SK-N-SH (cell line): ENCODE measurements at regions not wholly inside any gene's neighbourhood (a gene's known extent, or its start where the extent isn't known, plus 50 kb on each side); places are given as distances from the start of the nearest gene placed in this dataset.
"Not testable (repeated sequence)": the region's sequence is repeated elsewhere in the genome, so short reads cannot be mapped to it uniquely, and the experiment has no call there.

Experiments used
- CTCF ChIA-PET: fragments of 300-600, 350-600 bp; formaldehyde crosslinking; extraction: SDS; loops from one replicate; lab custom pipeline; 2021; lab: Yijun Ruan, JAX
- POLR2A ChIA-PET: fragments of 350-600 bp; sonication (Branson Sonifier 250); formaldehyde crosslinking; extraction: SDS; loops from one replicate; lab custom pipeline; 2020; ENCODE audit warnings: antibody characterized with exemption, inconsistent platforms; lab: Yijun Ruan, JAX
- DNase-seq: peaks from one replicate; pipeline ENCODE4 v3.0.0; 2012
- H2AFZ ChIP-seq: fragments of 200-600 bp; sonication (generic); 2 replicates; pipeline ENCODE4 v1.8.1; 2016; ENCODE audit warnings: antibody characterized with exemption, mild to moderate bottlenecking, low read depth
- H3F3A ChIP-seq: fragments of 200-600 bp; sonication (generic); replicated peaks from 2 replicates; pipeline ENCODE3; 2016; ENCODE audit warnings: antibody characterized with exemption, mild to moderate bottlenecking; ENCODE audit not compliant: insufficient read depth
- H3K27ac ChIP-seq, 2 experiments: fragments of 200-500 bp in 1 of 2; fragments of 200-600 bp in 1 of 2; sonication (Bioruptor generic) in 1 of 2; sonication (generic), shearing (Covaris generic) in 1 of 2; 2 replicates each; pipeline versions ENCODE4 v1.5.1 to v1.6.1; 2014 to 2016; ENCODE audit warnings: low read depth in 2 of 2, inconsistent platforms in 1 of 2, low read length in 1 of 2, mild to moderate bottlenecking in 1 of 2, mixed read lengths in 1 of 2
- H3K27me3 ChIP-seq: fragments of 200-600 bp; sonication (generic), shearing (Covaris generic); 2 replicates; pipeline ENCODE4 v1.6.1; 2016; ENCODE audit warnings: mixed run types; ENCODE audit not compliant: insufficient read depth
- H3K36me3 ChIP-seq, 2 experiments: fragments of 200-500 bp in 1 of 2; fragments of 200-600 bp in 1 of 2; sonication (Bioruptor generic) in 1 of 2; sonication (generic) in 1 of 2; replicated peaks in 1 of 2; 2 replicates each; pipeline versions ENCODE3 to v1.5.1; 2014 to 2016; ENCODE audit warnings: low read length in 1 of 2, mild to moderate bottlenecking in 1 of 2; ENCODE audit not compliant: insufficient read depth in 2 of 2, control insufficient read depth in 1 of 2
- H3K4me1 ChIP-seq, 2 experiments: fragments of 200-500 bp in 1 of 2; fragments of 200-600 bp in 1 of 2; sonication (Bioruptor generic) in 1 of 2; sonication (generic), shearing (Covaris generic) in 1 of 2; 2 replicates each; pipeline versions ENCODE4 v1.5.1 to v1.6.1; 2014 to 2016; ENCODE audit warnings: low read depth in 1 of 2, low read length in 1 of 2, mixed run types in 1 of 2; ENCODE audit not compliant: insufficient read depth in 2 of 2, control insufficient read depth in 1 of 2
- H3K4me2 ChIP-seq: fragments of 200-600 bp; sonication (generic), shearing (Covaris generic); 2 replicates; pipeline ENCODE4 v1.6.1; 2017; ENCODE audit warnings: mixed run types
- H3K4me3 ChIP-seq, 2 experiments: fragments of 200-500 bp in 1 of 2; fragments of 200-600 bp in 1 of 2; sonication (Bioruptor generic) in 1 of 2; sonication (generic), shearing (Covaris generic) in 1 of 2; 2 replicates each; pipeline versions ENCODE4 v1.5.1 to v1.8.1; 2014 to 2016; ENCODE audit warnings: low read depth in 2 of 2, inconsistent platforms in 1 of 2, low read length in 1 of 2, mild to moderate bottlenecking in 1 of 2, mixed read lengths in 1 of 2, moderate library complexity in 1 of 2
- H3K79me2 ChIP-seq: fragments of 200-600 bp; sonication (generic); 2 replicates; pipeline ENCODE4 v1.8.1; 2017; ENCODE audit warnings: mild to moderate bottlenecking; ENCODE audit not compliant: insufficient read depth
- H3K9ac ChIP-seq: fragments of 200-600 bp; sonication (generic); 2 replicates; pipeline ENCODE4 v1.6.1; 2017; ENCODE audit warnings: mixed run types
- H3K9me2 ChIP-seq: fragments of 200-600 bp; sonication (generic); 2 replicates; pipeline ENCODE4 v1.6.1; 2017; ENCODE audit warnings: mixed run types
- H3K9me3 ChIP-seq: fragments of 200-600 bp; sonication (generic); 2 replicates; pipeline ENCODE4 v1.6.1; 2017; ENCODE audit warnings: mixed run types, mild to moderate bottlenecking, moderate library complexity
- H4K20me1 ChIP-seq: fragments of 200-600 bp; sonication (generic); 2 replicates; pipeline ENCODE4 v1.6.1; 2017; ENCODE audit warnings: mild to moderate bottlenecking, mixed run types; ENCODE audit not compliant: insufficient read depth
- CHD2 ChIP-seq: fragments of 150-350 bp; IDR thresholded peaks from 2 replicates; pipeline ENCODE4 v1.6.1; 2018; ENCODE audit warnings: low read length; ENCODE audit not compliant: partially characterized antibody
- FOXM1 ChIP-seq: IDR thresholded peaks from 2 replicates; pipeline ENCODE4 v1.4.0; 2012; ENCODE audit warnings: low read depth, mild to moderate bottlenecking
- GABPA ChIP-seq: IDR thresholded peaks from 2 replicates; pipeline ENCODE4 v1.4.0; 2012; ENCODE audit warnings: low read depth, mild to moderate bottlenecking
- GATA2 ChIP-seq: sonication (generic); formaldehyde crosslinking; IDR thresholded peaks from 2 replicates; pipeline ENCODE4 v1.5.0; 2020; ENCODE audit warnings: mild to moderate bottlenecking, missing genetic modification reagents
- MEF2A ChIP-seq: IDR thresholded peaks from 2 replicates; pipeline ENCODE4 v1.4.0; 2012; ENCODE audit warnings: low read depth, borderline replicate concordance
- MXI1 ChIP-seq: IDR thresholded peaks from 2 replicates; pipeline ENCODE4 v1.6.1; 2012; ENCODE audit warnings: mild to moderate bottlenecking, low read depth, low read length, improper control_type of control experiment
- SMC3 ChIP-seq: IDR thresholded peaks from 2 replicates; pipeline ENCODE4 v1.6.1; 2012; ENCODE audit warnings: low read depth, low read length, improper control_type of control experiment
- TCF12 ChIP-seq: IDR thresholded peaks from 2 replicates; pipeline ENCODE4 v1.4.0; 2012
- TEAD4 ChIP-seq: IDR thresholded peaks from 2 replicates; pipeline ENCODE4 v1.4.0; 2012; ENCODE audit warnings: mild to moderate bottlenecking, borderline replicate concordance; ENCODE audit not compliant: insufficient read depth
- YY1 ChIP-seq: IDR thresholded peaks from 2 replicates; pipeline ENCODE4 v1.4.0; 2012; ENCODE audit warnings: low read depth, mild to moderate bottlenecking
- WGBS: methylation state at CpG from one replicate; pipeline ENCODE4 v1.1.6; 2017; ENCODE audit warnings: low lambda C conversion rate; 5-methylcytosine and 5-hydroxymethylcytosine counted together
- TF ChIP-seq, protein P1 (sequence below): fragments of 200-600 bp; sonication (generic); IDR thresholded peaks from 2 replicates; pipeline ENCODE4 v1.6.1; 2017; ENCODE audit warnings: antibody characterized with exemption, mild to moderate bottlenecking, moderate library complexity
- TF ChIP-seq, protein P2 (sequence below): IDR thresholded peaks from 2 replicates; pipeline ENCODE4 v1.6.1; 2012; ENCODE audit warnings: mild to moderate bottlenecking, low read depth, low read length, moderate library complexity
- TF ChIP-seq, protein P3 (sequence below): IDR thresholded peaks from 2 replicates; pipeline ENCODE4 v1.4.0; 2012; ENCODE audit warnings: low read depth, borderline replicate concordance
- TF ChIP-seq, protein P4 (sequence below): fragments of 150-350 bp; IDR thresholded peaks from 2 replicates; pipeline ENCODE4 v1.6.1; 2017; ENCODE audit warnings: antibody characterized with exemption, low read length, low read depth, borderline replicate concordance

DNA sequence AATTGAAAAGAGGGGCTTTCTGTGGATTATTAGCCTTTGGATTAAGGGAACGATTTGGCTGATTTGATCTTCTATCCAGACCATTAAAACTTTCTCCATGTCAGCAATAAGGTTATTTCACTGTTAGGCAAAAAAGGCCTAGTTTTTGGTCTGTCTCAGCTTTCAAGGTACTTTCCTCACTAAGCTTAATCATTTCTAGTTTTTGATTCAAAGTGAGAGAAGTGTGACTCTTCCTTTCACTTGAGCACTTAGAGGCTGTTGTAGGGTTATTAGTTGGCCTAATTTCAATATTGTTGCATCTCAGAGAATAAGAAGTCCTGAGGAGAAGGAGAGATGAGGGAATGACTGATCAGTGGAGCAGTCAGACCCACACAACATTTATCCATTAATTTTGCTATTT lies 596.0 kb upstream of the TPK1 start:
- Histone ChIP-seq H3K36me3 (no peaks in the 10 kb centered on the region), H3K4me1 (no peaks in the 10 kb centered on the region), H3K4me2 (no peak overlapping the region), H3K9me2 (no peaks in the 10 kb centered on the region; the same call in 1 of the 2 replicates), H4K20me1 (no peaks in the 10 kb centered on the region), H3K9ac (no peak overlapping the region), H3K27me3 (no peaks in the 10 kb centered on the region), H2AFZ (no peak overlapping the region), H3K4me3 (no peak overlapping the region), H3K9me3 (0 out of 2 replicates have a peak, but pooled peaks cover 8% of the 10 kb centered on the region), H3F3A (no peaks in the 10 kb centered on the region), H3K79me2 (no peaks in the 10 kb centered on the region), H3K27ac (no peak overlapping the region)
- DNase-seq: no peak
- CTCF ChIA-PET: no interaction called here
- POLR2A ChIA-PET: no interaction called here
- WGBS: 3% methylated on average over 1 of the region's 1 CpG
- TF ChIP-seq GABPA (no peak), TEAD4 (no peak), YY1 (no peak), MXI1 (no peak), MEF2A (no peak), CHD2 (no peak), TCF12 (no peak), SMC3 (no peak), FOXM1 (no peak), GATA2 (CRISPR knock-in tag) (no peak)
- TF ChIP-seq, protein P1, sequence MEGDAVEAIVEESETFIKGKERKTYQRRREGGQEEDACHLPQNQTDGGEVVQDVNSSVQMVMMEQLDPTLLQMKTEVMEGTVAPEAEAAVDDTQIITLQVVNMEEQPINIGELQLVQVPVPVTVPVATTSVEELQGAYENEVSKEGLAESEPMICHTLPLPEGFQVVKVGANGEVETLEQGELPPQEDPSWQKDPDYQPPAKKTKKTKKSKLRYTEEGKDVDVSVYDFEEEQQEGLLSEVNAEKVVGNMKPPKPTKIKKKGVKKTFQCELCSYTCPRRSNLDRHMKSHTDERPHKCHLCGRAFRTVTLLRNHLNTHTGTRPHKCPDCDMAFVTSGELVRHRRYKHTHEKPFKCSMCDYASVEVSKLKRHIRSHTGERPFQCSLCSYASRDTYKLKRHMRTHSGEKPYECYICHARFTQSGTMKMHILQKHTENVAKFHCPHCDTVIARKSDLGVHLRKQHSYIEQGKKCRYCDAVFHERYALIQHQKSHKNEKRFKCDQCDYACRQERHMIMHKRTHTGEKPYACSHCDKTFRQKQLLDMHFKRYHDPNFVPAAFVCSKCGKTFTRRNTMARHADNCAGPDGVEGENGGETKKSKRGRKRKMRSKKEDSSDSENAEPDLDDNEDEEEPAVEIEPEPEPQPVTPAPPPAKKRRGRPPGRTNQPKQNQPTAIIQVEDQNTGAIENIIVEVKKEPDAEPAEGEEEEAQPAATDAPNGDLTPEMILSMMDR: no peak
- TF ChIP-seq, protein P2, sequence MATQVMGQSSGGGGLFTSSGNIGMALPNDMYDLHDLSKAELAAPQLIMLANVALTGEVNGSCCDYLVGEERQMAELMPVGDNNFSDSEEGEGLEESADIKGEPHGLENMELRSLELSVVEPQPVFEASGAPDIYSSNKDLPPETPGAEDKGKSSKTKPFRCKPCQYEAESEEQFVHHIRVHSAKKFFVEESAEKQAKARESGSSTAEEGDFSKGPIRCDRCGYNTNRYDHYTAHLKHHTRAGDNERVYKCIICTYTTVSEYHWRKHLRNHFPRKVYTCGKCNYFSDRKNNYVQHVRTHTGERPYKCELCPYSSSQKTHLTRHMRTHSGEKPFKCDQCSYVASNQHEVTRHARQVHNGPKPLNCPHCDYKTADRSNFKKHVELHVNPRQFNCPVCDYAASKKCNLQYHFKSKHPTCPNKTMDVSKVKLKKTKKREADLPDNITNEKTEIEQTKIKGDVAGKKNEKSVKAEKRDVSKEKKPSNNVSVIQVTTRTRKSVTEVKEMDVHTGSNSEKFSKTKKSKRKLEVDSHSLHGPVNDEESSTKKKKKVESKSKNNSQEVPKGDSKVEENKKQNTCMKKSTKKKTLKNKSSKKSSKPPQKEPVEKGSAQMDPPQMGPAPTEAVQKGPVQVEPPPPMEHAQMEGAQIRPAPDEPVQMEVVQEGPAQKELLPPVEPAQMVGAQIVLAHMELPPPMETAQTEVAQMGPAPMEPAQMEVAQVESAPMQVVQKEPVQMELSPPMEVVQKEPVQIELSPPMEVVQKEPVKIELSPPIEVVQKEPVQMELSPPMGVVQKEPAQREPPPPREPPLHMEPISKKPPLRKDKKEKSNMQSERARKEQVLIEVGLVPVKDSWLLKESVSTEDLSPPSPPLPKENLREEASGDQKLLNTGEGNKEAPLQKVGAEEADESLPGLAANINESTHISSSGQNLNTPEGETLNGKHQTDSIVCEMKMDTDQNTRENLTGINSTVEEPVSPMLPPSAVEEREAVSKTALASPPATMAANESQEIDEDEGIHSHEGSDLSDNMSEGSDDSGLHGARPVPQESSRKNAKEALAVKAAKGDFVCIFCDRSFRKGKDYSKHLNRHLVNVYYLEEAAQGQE: no peak
- TF ChIP-seq, protein P3, sequence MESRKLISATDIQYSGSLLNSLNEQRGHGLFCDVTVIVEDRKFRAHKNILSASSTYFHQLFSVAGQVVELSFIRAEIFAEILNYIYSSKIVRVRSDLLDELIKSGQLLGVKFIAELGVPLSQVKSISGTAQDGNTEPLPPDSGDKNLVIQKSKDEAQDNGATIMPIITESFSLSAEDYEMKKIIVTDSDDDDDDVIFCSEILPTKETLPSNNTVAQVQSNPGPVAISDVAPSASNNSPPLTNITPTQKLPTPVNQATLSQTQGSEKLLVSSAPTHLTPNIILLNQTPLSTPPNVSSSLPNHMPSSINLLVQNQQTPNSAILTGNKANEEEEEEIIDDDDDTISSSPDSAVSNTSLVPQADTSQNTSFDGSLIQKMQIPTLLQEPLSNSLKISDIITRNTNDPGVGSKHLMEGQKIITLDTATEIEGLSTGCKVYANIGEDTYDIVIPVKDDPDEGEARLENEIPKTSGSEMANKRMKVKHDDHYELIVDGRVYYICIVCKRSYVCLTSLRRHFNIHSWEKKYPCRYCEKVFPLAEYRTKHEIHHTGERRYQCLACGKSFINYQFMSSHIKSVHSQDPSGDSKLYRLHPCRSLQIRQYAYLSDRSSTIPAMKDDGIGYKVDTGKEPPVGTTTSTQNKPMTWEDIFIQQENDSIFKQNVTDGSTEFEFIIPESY: no peak
- TF ChIP-seq, protein P4, sequence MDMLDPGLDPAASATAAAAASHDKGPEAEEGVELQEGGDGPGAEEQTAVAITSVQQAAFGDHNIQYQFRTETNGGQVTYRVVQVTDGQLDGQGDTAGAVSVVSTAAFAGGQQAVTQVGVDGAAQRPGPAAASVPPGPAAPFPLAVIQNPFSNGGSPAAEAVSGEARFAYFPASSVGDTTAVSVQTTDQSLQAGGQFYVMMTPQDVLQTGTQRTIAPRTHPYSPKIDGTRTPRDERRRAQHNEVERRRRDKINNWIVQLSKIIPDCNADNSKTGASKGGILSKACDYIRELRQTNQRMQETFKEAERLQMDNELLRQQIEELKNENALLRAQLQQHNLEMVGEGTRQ: no peak

DNA sequence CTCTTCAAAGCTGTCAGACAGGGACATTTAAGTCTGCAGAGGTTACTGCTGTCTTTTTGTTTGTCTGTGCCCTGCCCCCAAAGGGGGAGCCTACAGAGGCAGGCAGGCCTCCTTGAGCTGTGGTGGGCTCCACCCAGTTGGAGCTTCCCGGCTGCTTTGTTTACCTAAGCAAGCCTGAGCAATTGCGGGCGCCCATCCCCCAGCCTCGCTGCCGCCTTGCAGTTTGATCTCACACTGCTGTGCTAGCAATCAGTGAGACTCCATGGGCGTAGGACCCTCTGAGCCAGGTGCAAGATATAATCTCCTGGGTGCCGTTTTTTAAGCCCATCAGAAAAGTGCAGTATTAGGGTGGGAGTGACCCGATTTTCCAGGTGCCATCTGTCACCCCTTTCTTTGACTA lies 582.6 kb upstream of the TPK1 start:
- H4K20me1 ChIP-seq, H3K27me3 ChIP-seq, H3K79me2 ChIP-seq, H2AFZ ChIP-seq, H3K27ac ChIP-seq, H3K36me3 ChIP-seq, POLR2A ChIA-PET, H3K9me2 ChIP-seq, H3K4me2 ChIP-seq, CTCF ChIA-PET, H3K9ac ChIP-seq, H3F3A ChIP-seq, H3K4me3 ChIP-seq, DNase-seq, H3K4me1 ChIP-seq: not testable (repeated sequence)
- peaks cover 12% of the 10 kb centered on the region; the same call in 1 of the 2 replicates for H3K9me3 ChIP-seq
- 32% methylated on average over 8 of the region's 8 CpGs for WGBS
